Adipocyte (in vitro differentiated cells): ENCODE measurements at regions not wholly inside any gene's neighbourhood (a gene's known extent, or its start where the extent isn't known, plus 50 kb on each side); places are given as distances from the start of the nearest gene placed in this dataset.

Experiments used
- DNase-seq: peaks from one replicate; pipeline ENCODE4 v3.0.0-alpha.2; 2015; ENCODE audit warnings: low read depth
- H3K27me3 ChIP-seq: replicated peaks from 2 replicates; pipeline ENCODE4 v1.7.0; 2013; ENCODE audit warnings: mild to moderate bottlenecking, low read length, moderate library complexity; ENCODE audit not compliant: control insufficient read depth, insufficient read depth
- H3K36me3 ChIP-seq: 2 replicates; pipeline ENCODE4 v1.7.0; 2013; ENCODE audit warnings: low read length, mild to moderate bottlenecking, moderate library complexity; ENCODE audit not compliant: control insufficient read depth, insufficient read depth, severe bottlenecking
- H3K4me1 ChIP-seq: 2 replicates; pipeline ENCODE4 v1.7.0; 2013; ENCODE audit warnings: mild to moderate bottlenecking, low read length, moderate library complexity; ENCODE audit not compliant: control insufficient read depth, insufficient read depth
- H3K4me3 ChIP-seq: 2 replicates; pipeline ENCODE4 v1.7.0; 2013; ENCODE audit warnings: mild to moderate bottlenecking, low read length, moderate library complexity
- H3K9ac ChIP-seq: 2 replicates; pipeline ENCODE4 v1.7.0; 2013; ENCODE audit warnings: mild to moderate bottlenecking, low read length, moderate library complexity
- H3K9me3 ChIP-seq: 2 replicates; pipeline ENCODE4 v1.7.0; 2013; ENCODE audit warnings: mild to moderate bottlenecking, low read length, moderate library complexity; ENCODE audit not compliant: control insufficient read depth

DNA sequence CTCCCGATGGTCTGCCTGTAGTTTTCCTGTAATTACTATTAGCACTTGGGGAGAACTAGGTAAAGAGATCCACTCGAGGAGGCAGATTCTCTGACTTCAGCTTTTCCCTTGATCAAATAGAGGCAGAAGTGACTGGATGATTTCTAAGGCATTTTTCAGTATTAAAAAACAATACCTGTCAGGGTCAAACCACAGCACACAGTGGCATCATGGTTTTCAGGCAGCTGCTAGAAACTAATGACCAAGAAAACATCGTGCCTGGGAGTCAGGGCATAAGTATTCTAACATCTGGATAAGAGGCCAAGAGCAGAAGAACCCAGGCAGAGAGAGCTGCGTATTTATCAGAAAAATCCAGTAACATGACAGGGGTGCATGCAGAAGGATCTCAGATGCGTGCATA, 419.9 kb downstream of the TUSC7 start:
- Histone ChIP-seq H3K36me3 (no peaks in the 10 kb centered on the region), H3K27me3 (no peaks in the 10 kb centered on the region), H3K9me3 (no peaks in the 10 kb centered on the region), H3K4me1 (peaks cover 24% of the 10 kb centered on the region), H3K4me3 (no peak overlapping the region), H3K9ac (no peak overlapping the region)
- no peak for DNase-seq

DNA sequence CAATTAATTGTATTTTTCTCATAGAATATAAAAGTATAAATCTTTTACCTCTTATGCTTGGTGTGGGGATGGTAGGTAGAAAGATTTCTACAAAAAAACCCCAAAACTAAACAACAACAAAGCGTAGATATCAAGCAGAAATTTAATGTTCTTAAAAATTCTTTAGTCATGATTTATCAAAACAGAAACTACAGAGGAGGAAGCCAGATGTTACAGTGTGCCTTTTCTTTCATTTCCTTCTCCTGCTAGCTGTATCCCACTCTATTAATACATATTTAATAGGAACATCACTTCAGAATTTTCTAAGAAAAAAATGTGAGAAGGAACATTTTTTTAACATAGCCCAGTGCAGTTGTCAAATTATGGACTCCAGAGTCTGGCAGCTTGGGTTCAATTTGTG, 420.6 kb downstream of the TUSC7 start:
- Histone ChIP-seq H3K9ac (no peak overlapping the region), H3K4me1 (peaks cover 28% of the 10 kb centered on the region), H3K27me3 (no peaks in the 10 kb centered on the region), H3K36me3 (no peaks in the 10 kb centered on the region), H3K4me3 (no peak overlapping the region), H3K9me3 (no peaks in the 10 kb centered on the region)
- DNase-seq: peak; percentile 44

DNA sequence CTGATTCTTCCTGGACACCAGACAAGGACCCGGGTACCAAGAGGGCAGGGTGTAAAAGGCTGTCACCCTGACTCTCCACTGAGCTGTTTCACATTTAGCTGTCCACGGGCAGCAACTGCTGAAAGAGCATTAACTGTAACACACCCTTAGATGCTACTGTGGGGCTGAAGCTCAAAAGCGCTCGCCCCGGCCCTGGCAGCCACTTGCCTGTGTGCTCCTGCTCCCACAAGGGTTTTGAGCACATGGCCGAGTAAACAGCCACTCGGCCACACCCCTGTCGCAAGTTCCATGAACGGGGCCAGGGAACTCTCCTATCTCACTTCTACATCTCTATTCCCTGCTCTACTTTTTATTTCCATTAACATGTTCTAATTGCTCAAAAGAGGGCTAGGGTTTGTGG, 421.7 kb downstream of the TUSC7 start:
- no peak overlapping the region for H3K4me3 ChIP-seq
- H3K9me3 ChIP-seq: no peaks in the 10 kb centered on the region
- H3K27me3 ChIP-seq: no peaks in the 10 kb centered on the region
- no peak for DNase-seq
- H3K36me3 ChIP-seq: no peaks in the 10 kb centered on the region
- no peak overlapping the region for H3K9ac ChIP-seq
- peaks cover 28% of the 10 kb centered on the region for H3K4me1 ChIP-seq

DNA sequence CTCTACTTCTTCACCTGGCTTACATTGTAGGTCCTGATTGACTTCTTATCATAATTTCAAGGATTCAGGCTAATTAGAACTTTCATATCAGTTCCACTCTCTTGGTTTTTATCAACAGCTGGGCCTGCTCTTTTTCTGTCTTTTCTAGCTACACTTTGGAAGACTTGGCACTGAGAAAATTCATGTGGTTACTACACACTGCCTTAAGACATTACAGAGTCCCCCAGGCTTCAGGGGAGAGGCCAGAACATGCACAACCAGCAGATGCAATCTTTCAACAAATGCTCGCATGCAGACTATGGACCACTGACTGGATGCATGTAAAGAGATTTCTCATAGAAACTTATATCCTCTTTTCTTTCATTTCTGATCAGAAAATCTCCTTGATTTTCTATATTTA, 423.5 kb downstream of the TUSC7 start:
- Histone ChIP-seq H3K27me3 (no peaks in the 10 kb centered on the region), H3K9ac (peak overlapping the region; percentile 69), H3K4me1 (peaks cover 36% of the 10 kb centered on the region), H3K9me3 (no peaks in the 10 kb centered on the region), H3K4me3 (no peak overlapping the region), H3K36me3 (no peaks in the 10 kb centered on the region)
- peak; percentile 69 for DNase-seq

DNA sequence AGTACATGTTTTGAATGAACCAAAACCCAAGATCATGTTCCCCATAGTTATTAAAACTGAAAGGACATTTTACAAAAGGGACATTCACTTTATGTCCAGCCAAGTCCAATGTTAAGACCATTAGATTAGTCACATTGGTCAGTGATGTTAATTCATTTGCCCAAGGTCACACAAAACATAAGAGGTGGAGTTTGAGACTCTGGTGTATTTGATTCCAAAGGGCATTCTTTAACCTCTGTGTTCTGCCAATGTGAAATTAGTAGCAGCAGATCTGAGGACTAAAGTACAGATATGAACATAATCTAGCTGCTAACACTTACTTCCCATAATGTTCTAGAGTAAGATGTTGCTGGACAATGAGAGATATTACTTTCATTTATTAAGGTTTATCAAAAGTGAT, 425.6 kb downstream of the TUSC7 start:
- Histone ChIP-seq H3K27me3 (no peaks in the 10 kb centered on the region), H3K9me3 (no peaks in the 10 kb centered on the region), H3K4me1 (peaks cover 30% of the 10 kb centered on the region), H3K4me3 (no peak overlapping the region), H3K9ac (no peak overlapping the region), H3K36me3 (no peaks in the 10 kb centered on the region)
- DNase-seq: no peak

DNA sequence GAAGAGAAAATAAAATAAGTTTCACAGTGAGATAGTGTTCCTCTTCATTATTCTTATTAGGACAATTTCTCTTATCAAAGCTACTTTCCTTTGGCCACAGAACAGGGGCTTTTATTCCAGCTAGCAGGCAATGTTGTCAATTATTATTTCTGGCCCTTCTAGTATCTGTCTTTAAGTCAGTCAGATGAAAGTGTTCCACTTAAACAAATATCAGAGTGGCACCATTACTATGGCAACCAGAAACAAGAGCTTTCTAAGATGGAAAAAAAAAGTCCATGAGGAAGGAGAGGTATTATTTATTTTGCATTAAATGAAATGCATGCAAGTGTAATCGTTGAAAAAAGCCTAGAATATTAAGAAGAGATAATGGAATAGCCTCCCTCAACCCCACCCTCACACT, 426.4 kb downstream of the TUSC7 start:
- Histone ChIP-seq H3K9ac (no peak overlapping the region), H3K9me3 (no peaks in the 10 kb centered on the region), H3K4me3 (no peak overlapping the region), H3K36me3 (no peaks in the 10 kb centered on the region), H3K27me3 (no peaks in the 10 kb centered on the region), H3K4me1 (peaks cover 30% of the 10 kb centered on the region)
- no peak for DNase-seq

DNA sequence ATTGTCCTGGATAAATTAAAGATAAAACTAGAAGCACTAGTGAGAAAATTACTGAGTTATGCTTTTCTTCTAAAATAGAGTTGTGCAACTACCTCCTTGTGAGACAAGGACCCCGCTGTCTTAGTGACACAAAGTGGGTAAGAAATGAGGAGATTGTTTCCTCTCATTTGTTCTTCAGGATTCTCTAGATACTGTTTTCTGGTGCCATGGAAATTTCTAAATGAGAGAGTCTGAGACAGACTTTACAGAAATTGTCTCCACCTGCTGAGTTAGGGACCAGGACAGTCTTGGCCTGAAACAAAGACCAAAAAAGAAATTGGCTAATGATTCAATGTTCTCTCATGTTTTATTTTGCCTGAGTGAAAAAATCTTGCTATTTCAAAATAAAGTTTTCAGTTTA, 427.5 kb downstream of the TUSC7 start:
- Histone ChIP-seq H3K9ac (no peak overlapping the region), H3K36me3 (no peaks in the 10 kb centered on the region), H3K4me1 (peaks cover 28% of the 10 kb centered on the region), H3K27me3 (no peaks in the 10 kb centered on the region), H3K9me3 (no peaks in the 10 kb centered on the region), H3K4me3 (no peak overlapping the region)
- no peak for DNase-seq

DNA sequence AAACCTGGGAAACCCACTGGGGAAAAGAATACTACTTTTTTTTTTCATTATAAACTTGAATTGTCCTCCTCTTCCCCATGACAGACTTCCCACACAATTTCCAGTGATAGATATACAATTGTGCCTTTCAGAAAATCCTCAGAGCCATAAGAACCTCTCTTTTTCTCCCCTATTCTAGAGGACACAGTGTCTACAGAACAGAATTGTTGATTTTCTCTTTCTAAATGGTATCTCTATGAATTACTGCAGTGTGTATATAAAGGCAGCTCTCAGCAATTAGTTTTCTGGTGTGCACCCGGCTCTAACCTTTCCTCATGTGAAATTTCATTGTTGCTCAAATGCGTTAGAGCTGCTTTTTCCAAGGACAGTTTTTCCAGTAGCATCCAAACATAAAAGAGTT, 430.1 kb downstream of the TUSC7 start:
- no peak overlapping the region for H3K4me3 ChIP-seq
- no peaks in the 10 kb centered on the region for H3K36me3 ChIP-seq
- no peaks in the 10 kb centered on the region for H3K27me3 ChIP-seq
- peaks cover 13% of the 10 kb centered on the region for H3K4me1 ChIP-seq
- no peak overlapping the region for H3K9ac ChIP-seq
- H3K9me3 ChIP-seq: no peaks in the 10 kb centered on the region
- no peak for DNase-seq

DNA sequence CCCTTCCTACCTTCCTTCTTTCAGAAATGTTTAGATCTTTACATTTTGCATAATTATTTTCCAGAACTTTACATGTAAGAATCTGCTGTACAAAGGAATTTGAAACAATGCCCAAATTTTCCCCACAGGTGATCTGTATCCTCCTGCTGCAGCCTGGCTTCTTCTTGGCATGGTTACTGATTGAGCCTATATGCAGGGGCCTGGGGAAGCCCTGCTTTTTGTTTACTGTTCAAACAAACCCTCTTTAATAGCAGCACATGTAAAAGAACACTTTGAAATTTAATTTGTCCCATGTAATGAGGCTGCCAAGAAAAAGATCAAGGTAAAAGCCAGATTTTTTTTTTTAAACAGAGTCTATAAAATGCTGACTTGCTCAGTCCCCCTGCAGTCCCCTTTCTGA, 432.2 kb downstream of the TUSC7 start:
- H3K36me3 ChIP-seq: no peaks in the 10 kb centered on the region
- peaks cover 18% of the 10 kb centered on the region for H3K4me1 ChIP-seq
- no peak overlapping the region for H3K4me3 ChIP-seq
- H3K27me3 ChIP-seq: no peaks in the 10 kb centered on the region
- H3K9ac ChIP-seq: no peak overlapping the region
- DNase-seq: no peak
- H3K9me3 ChIP-seq: no peaks in the 10 kb centered on the region

DNA sequence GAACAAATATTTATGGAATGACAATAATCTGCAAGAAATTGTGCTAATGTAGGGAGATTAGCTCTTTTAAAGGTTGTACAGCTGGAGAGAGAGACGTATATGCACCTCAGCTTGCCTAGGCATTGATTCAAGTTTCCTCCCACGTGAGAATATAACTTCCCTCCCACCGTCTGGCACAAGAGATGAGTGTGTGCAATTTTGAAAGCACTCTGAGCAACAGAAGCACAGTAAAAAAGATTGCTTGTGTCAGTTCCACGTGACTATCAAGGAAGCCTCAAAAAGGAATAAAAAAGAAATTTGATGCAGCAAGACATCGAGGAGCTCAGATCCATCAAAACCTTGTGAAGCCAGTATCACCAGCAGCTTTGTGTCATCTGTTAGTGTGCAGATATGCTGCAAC, 435.3 kb downstream of the TUSC7 start:
- Histone ChIP-seq H3K9me3 (no peaks in the 10 kb centered on the region), H3K36me3 (no peaks in the 10 kb centered on the region), H3K4me1 (peaks cover 13% of the 10 kb centered on the region)

DNA sequence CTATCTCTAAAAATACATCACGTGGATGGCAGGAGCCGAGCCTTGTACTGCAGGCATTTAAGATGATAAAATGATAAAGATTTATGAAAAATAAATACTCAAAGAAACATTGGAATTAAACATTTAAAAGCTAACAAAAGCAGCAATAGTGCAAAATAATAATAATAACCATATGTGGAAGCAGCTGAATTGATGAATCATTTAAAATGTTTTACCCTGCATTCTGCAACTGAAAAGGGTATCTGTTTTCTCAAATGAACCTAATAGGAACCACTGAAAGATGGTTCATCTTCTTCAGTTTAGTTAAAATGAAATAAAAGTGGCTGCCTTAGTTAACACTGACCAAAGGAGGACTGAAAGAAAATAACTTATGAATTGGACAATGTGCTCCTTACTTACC, 436.1 kb downstream of the TUSC7 start:
- peaks cover 21% of the 10 kb centered on the region for H3K4me1 ChIP-seq
- peak; percentile 18 for DNase-seq
- no peaks in the 10 kb centered on the region for H3K27me3 ChIP-seq
- no peaks in the 10 kb centered on the region for H3K36me3 ChIP-seq
- H3K9me3 ChIP-seq: no peaks in the 10 kb centered on the region
- H3K9ac ChIP-seq: peak overlapping the region; percentile 43
- peak overlapping the region; percentile 46 for H3K4me3 ChIP-seq

More for the DNA sequence above, 435.3 kb downstream of the TUSC7 start:
- Histone ChIP-seq H3K9ac (peak overlapping the region; percentile 43), H3K4me3 (peak overlapping the region; percentile 46), H3K27me3 (no peaks in the 10 kb centered on the region)
- DNase-seq: no peak

DNA sequence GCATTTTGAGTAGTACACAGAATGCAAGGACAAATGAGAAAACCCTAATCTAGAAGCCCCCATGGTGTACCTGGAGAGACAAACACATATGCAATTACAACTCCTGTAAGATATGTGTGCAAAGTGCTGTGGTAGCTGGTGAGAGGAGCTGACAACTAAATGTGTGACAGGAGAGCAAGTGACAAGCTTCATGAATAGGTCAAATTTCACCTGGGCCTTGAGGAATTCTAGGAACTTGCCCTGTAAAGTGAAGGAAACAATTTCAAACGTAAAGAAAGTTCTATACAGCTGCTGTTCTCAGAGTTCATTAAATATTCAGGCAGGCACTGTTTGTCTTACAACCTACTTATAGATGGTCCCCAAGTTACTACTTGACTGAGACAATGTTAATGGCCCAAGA, 437.0 kb downstream of the TUSC7 start:
- DNase-seq: no peak
- Histone ChIP-seq H3K4me3 (no peak overlapping the region), H3K4me1 (peaks cover 30% of the 10 kb centered on the region), H3K9me3 (no peaks in the 10 kb centered on the region), H3K27me3 (no peaks in the 10 kb centered on the region), H3K36me3 (no peaks in the 10 kb centered on the region), H3K9ac (no peak overlapping the region)
